ENCODE measurements at regions not wholly inside any gene's neighbourhood (a gene's known extent, or its start where the extent isn't known, plus 50 kb on each side); places are given as distances from the start of the nearest gene placed in this dataset.

DNA sequence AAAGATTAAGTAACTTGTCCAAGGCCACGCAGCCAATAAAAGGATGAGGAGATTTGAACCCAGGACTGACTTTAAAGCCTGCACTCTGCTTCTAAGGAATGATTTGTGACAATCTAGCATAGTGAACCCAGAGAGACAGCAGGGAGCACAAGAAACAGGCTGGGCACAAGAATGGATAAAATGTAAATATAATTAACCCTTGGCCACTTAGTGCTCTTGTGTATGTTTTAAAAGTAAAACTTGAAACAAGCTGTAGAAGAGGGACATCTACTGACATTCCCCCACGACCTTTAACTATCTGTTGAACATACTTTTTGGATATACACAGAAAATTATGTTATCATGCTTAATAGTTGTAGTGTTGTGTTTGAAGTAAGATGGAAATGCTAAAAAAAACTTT, 141.9 kb upstream of the PMFBP1 start:
- Mint-ChIP-seq H3K27ac (ENCODE audit: unreplicated experiment) (no peak overlapping the region), H3K9me3 (ENCODE audit: unreplicated experiment) (peaks cover 37% of the 10 kb centered on the region)

DNA sequence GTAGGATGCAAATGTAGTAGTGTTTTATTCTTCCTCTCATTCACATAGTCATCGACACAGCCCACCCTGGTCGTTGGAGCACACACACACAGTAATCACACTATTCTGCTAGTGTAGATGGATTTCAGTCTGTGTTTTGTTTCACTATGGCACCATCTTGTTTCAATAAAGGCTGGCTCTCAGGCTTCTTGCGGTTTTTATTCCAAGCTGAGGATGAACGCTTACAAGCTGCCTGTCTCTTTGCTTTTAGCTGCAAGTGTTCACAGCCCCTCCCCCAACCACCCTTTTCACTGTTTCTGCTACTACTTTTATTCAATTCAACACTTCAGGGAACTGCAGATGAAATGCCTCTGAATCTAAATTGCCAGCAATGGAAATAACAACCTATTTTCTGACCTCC, 140.9 kb upstream of the PMFBP1 start:
- no peak for DNase-seq
- H3K9me3 ChIP-seq = no peaks in the 10 kb centered on the region
- ChIA-PET CTCF (no interaction called here), POLR2A (no interaction called here)
- no peak overlapping the region for H3K4me3 ChIP-seq (ENCODE audit: low read depth, low read length)
- H3K36me3 Mint-ChIP-seq (ENCODE audit: insufficient read depth, unreplicated experiment) = no peaks in the 10 kb centered on the region
- no peaks in the 10 kb centered on the region for H3K27me3 ChIP-seq (replicated peaks; ENCODE audit: control insufficient read depth, insufficient read depth, low read length)
- intact Hi-C loops (cut with micrococcal nuclease; ENCODE audit: unreplicated experiment) = loop anchor here (5.0 kb wide), 1 partner anchor 71 kb away; no protein-coding TSS in a partner anchor
- H3K4me1 Mint-ChIP-seq (ENCODE audit: low read depth, unreplicated experiment) = no peaks in the 10 kb centered on the region
- H3K9me3 Mint-ChIP-seq (ENCODE audit: unreplicated experiment) = peaks cover 41% of the 10 kb centered on the region
- no peaks in the 10 kb centered on the region; the same call in 1 of the 2 replicates for H3K4me1 ChIP-seq
- H3K4me3 Mint-ChIP-seq (ENCODE audit: unreplicated experiment) = no peak overlapping the region
- BruUV-seq (replicated peaks) = no TSS peak
- no peaks in the 10 kb centered on the region for H3K27me3 Mint-ChIP-seq (ENCODE audit: insufficient read depth, unreplicated experiment)
- no peak overlapping the region for H3K27ac Mint-ChIP-seq (ENCODE audit: unreplicated experiment)
- TF ChIP-seq, protein P1, sequence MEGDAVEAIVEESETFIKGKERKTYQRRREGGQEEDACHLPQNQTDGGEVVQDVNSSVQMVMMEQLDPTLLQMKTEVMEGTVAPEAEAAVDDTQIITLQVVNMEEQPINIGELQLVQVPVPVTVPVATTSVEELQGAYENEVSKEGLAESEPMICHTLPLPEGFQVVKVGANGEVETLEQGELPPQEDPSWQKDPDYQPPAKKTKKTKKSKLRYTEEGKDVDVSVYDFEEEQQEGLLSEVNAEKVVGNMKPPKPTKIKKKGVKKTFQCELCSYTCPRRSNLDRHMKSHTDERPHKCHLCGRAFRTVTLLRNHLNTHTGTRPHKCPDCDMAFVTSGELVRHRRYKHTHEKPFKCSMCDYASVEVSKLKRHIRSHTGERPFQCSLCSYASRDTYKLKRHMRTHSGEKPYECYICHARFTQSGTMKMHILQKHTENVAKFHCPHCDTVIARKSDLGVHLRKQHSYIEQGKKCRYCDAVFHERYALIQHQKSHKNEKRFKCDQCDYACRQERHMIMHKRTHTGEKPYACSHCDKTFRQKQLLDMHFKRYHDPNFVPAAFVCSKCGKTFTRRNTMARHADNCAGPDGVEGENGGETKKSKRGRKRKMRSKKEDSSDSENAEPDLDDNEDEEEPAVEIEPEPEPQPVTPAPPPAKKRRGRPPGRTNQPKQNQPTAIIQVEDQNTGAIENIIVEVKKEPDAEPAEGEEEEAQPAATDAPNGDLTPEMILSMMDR (IDR thresholded peaks at IDR 0.05; ENCODE audit: insufficient read depth in 1 of 2, low read depth in 1 of 2, low read length in 1 of 2, severe bottlenecking in 1 of 2, unreplicated experiment in 1 of 2) = no peak
- no peaks in the 10 kb centered on the region for H3K36me3 ChIP-seq (ENCODE audit: control insufficient read depth, insufficient read depth, low read length)

More for the DNA sequence above, 141.9 kb upstream of the PMFBP1 start:
- no peak for DNase-seq
- H3K9me3 ChIP-seq = peaks cover 1% of the 10 kb centered on the region; the same call in 1 of the 2 replicates
- no peaks in the 10 kb centered on the region for H3K27me3 ChIP-seq (replicated peaks; ENCODE audit: control insufficient read depth, insufficient read depth, low read length)
- no peaks in the 10 kb centered on the region; the same call in 1 of the 2 replicates for H3K4me1 ChIP-seq
- TF ChIP-seq, protein P1 (IDR thresholded peaks at IDR 0.05; ENCODE audit: insufficient read depth in 1 of 2, low read depth in 1 of 2, low read length in 1 of 2, severe bottlenecking in 1 of 2, unreplicated experiment in 1 of 2) = no peak
- no peaks in the 10 kb centered on the region for H3K27me3 Mint-ChIP-seq (ENCODE audit: insufficient read depth, unreplicated experiment)
- H3K36me3 ChIP-seq (ENCODE audit: control insufficient read depth, insufficient read depth, low read length) = no peaks in the 10 kb centered on the region
- POLR2A ChIA-PET = no interaction called here
- no TSS peak for BruUV-seq (replicated peaks)
- H3K4me3 ChIP-seq (ENCODE audit: low read depth, low read length) = no peak overlapping the region
- no peak overlapping the region for H3K4me3 Mint-ChIP-seq (ENCODE audit: unreplicated experiment)
- H3K36me3 Mint-ChIP-seq (ENCODE audit: insufficient read depth, unreplicated experiment) = no peaks in the 10 kb centered on the region
- H3K4me1 Mint-ChIP-seq (ENCODE audit: low read depth, unreplicated experiment) = no peaks in the 10 kb centered on the region
- CTCF ChIA-PET = no interaction called here
- intact Hi-C loops (cut with micrococcal nuclease; ENCODE audit: unreplicated experiment) = loop anchor here (5.0 kb wide), 1 partner anchor 72 kb away; no protein-coding TSS in a partner anchor

DNA sequence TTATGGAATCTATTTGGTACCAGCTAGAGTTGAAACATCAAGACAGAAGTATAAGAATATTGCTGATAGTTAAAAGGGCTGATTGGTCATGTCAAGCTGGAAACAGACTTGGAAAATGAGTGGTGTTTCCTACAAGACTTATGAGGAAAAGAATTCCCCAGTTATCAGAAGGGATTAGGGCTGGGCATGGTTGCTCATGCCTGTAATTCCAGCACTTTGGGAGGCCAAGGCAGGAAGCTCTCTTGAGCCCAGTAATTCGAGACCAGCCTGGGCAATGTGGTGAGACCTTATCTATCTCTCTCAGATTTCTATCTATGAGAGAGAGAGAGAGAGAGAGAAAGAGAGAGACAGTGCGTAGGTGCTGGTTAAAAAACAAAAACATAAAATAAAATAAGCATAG, 139.5 kb upstream of the PMFBP1 start:
- Histone ChIP-seq H3K4me1 (no peaks in the 10 kb centered on the region; the same call in 1 of the 2 replicates), H3K9me3 (no peaks in the 10 kb centered on the region), H3K4me3 (ENCODE audit: low read depth, low read length) (no peak overlapping the region), H3K27me3 (replicated peaks; ENCODE audit: control insufficient read depth, insufficient read depth, low read length) (no peaks in the 10 kb centered on the region), H3K36me3 (ENCODE audit: control insufficient read depth, insufficient read depth, low read length) (no peaks in the 10 kb centered on the region)
- CTCF ChIA-PET = no interaction called here
- no peaks in the 10 kb centered on the region for H3K36me3 Mint-ChIP-seq (ENCODE audit: insufficient read depth, unreplicated experiment)
- DNase-seq = no peak
- H3K4me3 Mint-ChIP-seq (ENCODE audit: unreplicated experiment) = no peak overlapping the region
- no peaks in the 10 kb centered on the region for H3K27me3 Mint-ChIP-seq (ENCODE audit: insufficient read depth, unreplicated experiment)
- H3K4me1 Mint-ChIP-seq (ENCODE audit: low read depth, unreplicated experiment) = no peaks in the 10 kb centered on the region
- intact Hi-C loops (cut with micrococcal nuclease; ENCODE audit: unreplicated experiment) = loop anchor here (5.0 kb wide), 1 partner anchor 69 kb away; no protein-coding TSS in a partner anchor
- no TSS peak for BruUV-seq (replicated peaks)
- peaks cover 41% of the 10 kb centered on the region for H3K9me3 Mint-ChIP-seq (ENCODE audit: unreplicated experiment)
- no peak overlapping the region for H3K27ac Mint-ChIP-seq (ENCODE audit: unreplicated experiment)
- TF ChIP-seq, protein P1 (IDR thresholded peaks at IDR 0.05; ENCODE audit: insufficient read depth in 1 of 2, low read depth in 1 of 2, low read length in 1 of 2, severe bottlenecking in 1 of 2, unreplicated experiment in 1 of 2) = no peak
- POLR2A ChIA-PET = no interaction called here
